ENCODE measurements at regions not wholly inside any gene's neighbourhood (a gene's known extent, or its start where the extent isn't known, plus 50 kb on each side); places are given as distances from the start of the nearest gene placed in this dataset.

DNA sequence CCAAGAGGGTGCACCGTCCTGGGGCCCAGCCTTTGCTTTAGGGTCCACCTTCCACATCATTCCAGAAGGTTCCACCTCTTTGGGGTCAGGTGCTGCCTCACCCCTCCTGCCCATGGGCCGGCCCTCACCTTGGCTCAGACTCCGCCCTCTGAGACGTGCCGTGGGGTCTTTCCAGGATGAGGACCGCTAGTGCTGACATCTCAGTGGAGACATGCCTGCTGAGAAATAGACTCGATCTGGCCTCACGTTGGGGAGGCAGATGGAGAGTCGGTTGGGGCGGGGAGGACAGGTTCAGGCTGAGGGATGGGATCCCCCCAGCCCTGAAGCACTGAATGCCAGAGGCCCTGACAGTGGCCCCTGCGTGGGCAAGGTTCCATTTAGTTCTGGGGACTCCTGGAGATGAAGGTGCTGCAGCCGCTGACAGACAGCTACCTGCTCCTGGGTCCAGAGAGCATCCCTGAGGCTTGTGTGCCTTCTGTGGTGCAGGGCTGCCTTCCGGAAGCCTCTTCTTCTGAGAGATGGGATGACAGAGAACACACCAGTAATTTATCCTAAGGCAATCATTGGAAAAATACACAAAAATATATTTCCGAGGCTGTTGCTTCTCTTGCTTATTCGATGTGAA, 185.3 kb downstream of the KIF26A start:
- Mint-ChIP-seq H3K4me1 (ENCODE audit: low read depth) (no peaks in the 10 kb centered on the region), H3K4me3 (ENCODE audit: low read depth) (no peak overlapping the region), H3K27me3 (peaks cover 15% of the 10 kb centered on the region), H3K9me3 (ENCODE audit: low read depth) (no peaks in the 10 kb centered on the region), H3K27ac (no peak overlapping the region), H3K36me3 (ENCODE audit: insufficient read depth) (no peaks in the 10 kb centered on the region)
- TF ChIP-seq, protein P1, sequence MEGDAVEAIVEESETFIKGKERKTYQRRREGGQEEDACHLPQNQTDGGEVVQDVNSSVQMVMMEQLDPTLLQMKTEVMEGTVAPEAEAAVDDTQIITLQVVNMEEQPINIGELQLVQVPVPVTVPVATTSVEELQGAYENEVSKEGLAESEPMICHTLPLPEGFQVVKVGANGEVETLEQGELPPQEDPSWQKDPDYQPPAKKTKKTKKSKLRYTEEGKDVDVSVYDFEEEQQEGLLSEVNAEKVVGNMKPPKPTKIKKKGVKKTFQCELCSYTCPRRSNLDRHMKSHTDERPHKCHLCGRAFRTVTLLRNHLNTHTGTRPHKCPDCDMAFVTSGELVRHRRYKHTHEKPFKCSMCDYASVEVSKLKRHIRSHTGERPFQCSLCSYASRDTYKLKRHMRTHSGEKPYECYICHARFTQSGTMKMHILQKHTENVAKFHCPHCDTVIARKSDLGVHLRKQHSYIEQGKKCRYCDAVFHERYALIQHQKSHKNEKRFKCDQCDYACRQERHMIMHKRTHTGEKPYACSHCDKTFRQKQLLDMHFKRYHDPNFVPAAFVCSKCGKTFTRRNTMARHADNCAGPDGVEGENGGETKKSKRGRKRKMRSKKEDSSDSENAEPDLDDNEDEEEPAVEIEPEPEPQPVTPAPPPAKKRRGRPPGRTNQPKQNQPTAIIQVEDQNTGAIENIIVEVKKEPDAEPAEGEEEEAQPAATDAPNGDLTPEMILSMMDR (IDR thresholded peaks at IDR 0.05; ENCODE audit: unreplicated experiment) = no peak
- DNase-seq (ENCODE audit: low spot score, unreplicated experiment) = no peak

DNA sequence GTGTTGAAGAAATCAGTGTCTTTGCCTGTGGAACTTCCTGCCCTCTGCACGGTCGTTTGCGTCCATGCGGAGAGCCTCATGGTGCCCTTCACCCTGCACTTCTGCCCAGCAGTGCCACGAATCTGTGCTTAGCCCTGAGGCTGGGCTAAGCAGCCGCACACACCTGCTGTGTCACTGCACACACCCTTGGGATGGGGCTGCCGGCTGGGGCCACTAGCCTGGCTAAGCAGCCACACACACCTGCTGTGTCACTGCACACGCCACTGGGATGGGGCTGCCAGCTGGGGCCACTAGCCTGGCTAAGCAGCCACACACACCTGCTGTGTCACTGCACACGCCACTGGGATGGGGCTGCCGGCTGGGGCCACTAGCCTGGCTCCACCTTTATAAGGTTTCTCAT, 188.5 kb downstream of the KIF26A start:
- peaks cover 18% of the 10 kb centered on the region for H3K27me3 Mint-ChIP-seq
- DNase-seq (ENCODE audit: low spot score, unreplicated experiment) = no peak
- no peak overlapping the region for H3K4me3 Mint-ChIP-seq (ENCODE audit: low read depth)
- H3K27ac Mint-ChIP-seq = no peak overlapping the region
- TF ChIP-seq, protein P1 (IDR thresholded peaks at IDR 0.05; ENCODE audit: unreplicated experiment) = no peak
- no peaks in the 10 kb centered on the region for H3K36me3 Mint-ChIP-seq (ENCODE audit: insufficient read depth)
- no peaks in the 10 kb centered on the region for H3K4me1 Mint-ChIP-seq (ENCODE audit: low read depth)
- peaks cover 16% of the 10 kb centered on the region for H3K9me3 Mint-ChIP-seq (ENCODE audit: low read depth)

DNA sequence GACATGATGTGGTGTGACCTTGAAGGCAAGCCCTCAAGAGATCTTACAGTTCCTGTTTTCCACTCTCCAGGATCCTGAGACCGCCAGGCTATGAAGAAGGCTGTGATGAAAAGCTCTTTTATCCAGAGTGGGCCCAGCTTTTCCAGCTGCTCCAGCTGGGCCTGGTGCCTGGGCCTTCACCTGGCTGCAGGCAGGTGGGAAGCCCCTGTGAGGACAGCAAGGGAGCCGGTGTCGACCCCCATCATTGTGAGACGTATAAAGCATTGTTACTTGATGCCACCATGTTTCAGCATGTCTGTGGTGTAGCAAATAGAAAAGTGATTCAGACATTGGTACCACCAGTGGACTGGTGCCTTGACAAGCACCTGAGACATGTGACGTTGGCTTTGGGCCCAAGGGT, 190.2 kb downstream of the KIF26A start:
- Mint-ChIP-seq H3K27me3 (peaks cover 9% of the 10 kb centered on the region), H3K4me1 (ENCODE audit: low read depth) (no peaks in the 10 kb centered on the region), H3K36me3 (ENCODE audit: insufficient read depth) (no peaks in the 10 kb centered on the region), H3K27ac (no peak overlapping the region), H3K4me3 (ENCODE audit: low read depth) (no peak overlapping the region), H3K9me3 (ENCODE audit: low read depth) (peaks cover 16% of the 10 kb centered on the region)
- TF ChIP-seq, protein P1 (IDR thresholded peaks at IDR 0.05; ENCODE audit: unreplicated experiment) = no peak
- DNase-seq (ENCODE audit: low spot score, unreplicated experiment) = no peak

DNA sequence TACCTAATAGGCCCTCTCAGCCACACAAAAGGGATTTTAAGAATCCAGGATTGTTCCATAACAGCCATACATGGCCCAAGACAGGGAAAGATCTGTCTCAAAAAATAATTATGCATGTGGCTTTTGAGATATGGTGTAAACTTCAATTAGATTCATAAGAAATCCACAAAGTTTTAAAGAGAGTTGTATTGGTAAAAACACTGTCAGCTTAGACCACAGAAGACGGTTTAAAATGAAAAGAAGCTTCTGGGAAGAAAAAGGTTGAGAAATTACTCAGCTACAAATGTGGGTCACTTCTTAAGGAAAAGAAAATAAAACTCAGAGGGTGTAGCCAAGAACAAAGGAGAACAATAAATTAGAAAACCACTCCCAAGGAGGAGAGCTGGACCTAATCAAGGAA, 191.4 kb downstream of the KIF26A start:
- no peak for DNase-seq (ENCODE audit: low spot score, unreplicated experiment)
- Mint-ChIP-seq H3K4me1 (ENCODE audit: low read depth) (no peaks in the 10 kb centered on the region), H3K27ac (no peak overlapping the region), H3K4me3 (ENCODE audit: low read depth) (no peak overlapping the region), H3K9me3 (ENCODE audit: low read depth) (peaks cover 16% of the 10 kb centered on the region), H3K27me3 (peaks cover 9% of the 10 kb centered on the region), H3K36me3 (ENCODE audit: insufficient read depth) (no peaks in the 10 kb centered on the region)
- TF ChIP-seq, protein P1 (IDR thresholded peaks at IDR 0.05; ENCODE audit: unreplicated experiment) = no peak

DNA sequence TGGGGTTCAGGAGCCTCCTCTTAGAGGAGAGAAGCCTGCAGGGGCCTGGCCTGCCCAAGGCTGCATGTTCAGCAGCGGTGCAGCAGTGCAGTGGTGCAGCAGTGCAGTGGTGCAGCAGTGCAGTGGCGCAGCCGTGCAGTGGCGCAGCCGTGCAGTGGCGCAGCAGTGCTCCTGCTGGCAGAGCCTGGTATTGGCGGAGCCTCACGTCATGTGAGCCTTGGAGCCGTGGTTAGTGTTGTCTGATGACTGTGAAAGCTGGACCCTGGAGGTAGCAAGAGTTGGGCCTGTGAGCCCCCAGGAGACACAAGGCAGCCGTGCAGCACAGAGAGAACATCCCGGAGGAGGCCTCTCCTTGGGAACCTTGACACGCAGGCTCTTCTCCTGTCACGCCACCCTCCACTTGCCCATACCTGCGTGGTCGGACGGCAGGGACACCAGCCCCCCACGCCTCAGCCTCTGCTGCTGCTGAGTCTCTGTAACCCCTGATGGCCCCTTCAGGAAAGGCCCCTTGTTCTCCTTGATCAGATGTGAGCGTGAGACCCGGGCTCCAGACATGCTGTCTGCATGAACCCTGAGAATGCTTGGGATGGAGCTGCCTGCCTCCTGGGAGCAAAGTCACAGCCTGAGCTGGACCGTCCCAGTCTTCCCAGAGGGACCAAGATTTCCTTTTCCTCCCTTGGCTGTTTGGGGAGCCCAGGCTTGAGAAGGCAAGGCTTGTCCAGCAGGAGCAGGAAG, 193.7 kb downstream of the KIF26A start:
- TF ChIP-seq, protein P1 (IDR thresholded peaks at IDR 0.05; ENCODE audit: unreplicated experiment) = no peak
- Mint-ChIP-seq H3K4me3 (ENCODE audit: low read depth) (no peak overlapping the region), H3K9me3 (ENCODE audit: low read depth) (peaks cover 16% of the 10 kb centered on the region), H3K27me3 (peaks cover 15% of the 10 kb centered on the region), H3K27ac (no peak overlapping the region), H3K4me1 (ENCODE audit: low read depth) (no peaks in the 10 kb centered on the region), H3K36me3 (ENCODE audit: insufficient read depth) (no peaks in the 10 kb centered on the region)
- no peak for DNase-seq (ENCODE audit: low spot score, unreplicated experiment)
